ENCODE measurements at regions not wholly inside any gene's neighbourhood (a gene's known extent, or its start where the extent isn't known, plus 50 kb on each side); places are given as distances from the start of the nearest gene placed in this dataset.

DNA sequence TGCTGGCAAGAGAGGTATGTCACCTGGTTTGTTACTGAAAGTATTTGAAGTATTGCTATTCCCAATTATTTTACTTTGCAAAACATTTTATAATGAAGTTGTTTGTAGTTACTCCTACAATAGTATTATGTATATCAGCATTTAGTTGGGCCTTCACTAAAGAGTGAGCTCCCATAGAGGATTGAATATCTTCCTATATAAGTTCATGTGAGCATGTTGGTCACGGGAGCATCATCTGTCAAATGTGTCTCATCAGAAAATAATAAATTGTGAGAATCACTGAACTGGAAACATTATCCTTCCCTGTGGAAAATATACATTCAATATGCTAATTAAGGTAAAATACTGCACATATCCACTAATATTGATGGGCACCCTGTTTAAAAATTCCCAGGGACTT lies 360.1 kb upstream of the ADGRL3 start:
- no peak for TF ChIP-seq TAF1 (IDR thresholded peaks at IDR 0.05; ENCODE audit: borderline replicate concordance, insufficient read depth, low read length)
- no peak for TF ChIP-seq POLR2AphosphoS5 (IDR thresholded peaks at IDR 0.05; ENCODE audit: low read depth, low read length)
- TF ChIP-seq, protein P1, sequence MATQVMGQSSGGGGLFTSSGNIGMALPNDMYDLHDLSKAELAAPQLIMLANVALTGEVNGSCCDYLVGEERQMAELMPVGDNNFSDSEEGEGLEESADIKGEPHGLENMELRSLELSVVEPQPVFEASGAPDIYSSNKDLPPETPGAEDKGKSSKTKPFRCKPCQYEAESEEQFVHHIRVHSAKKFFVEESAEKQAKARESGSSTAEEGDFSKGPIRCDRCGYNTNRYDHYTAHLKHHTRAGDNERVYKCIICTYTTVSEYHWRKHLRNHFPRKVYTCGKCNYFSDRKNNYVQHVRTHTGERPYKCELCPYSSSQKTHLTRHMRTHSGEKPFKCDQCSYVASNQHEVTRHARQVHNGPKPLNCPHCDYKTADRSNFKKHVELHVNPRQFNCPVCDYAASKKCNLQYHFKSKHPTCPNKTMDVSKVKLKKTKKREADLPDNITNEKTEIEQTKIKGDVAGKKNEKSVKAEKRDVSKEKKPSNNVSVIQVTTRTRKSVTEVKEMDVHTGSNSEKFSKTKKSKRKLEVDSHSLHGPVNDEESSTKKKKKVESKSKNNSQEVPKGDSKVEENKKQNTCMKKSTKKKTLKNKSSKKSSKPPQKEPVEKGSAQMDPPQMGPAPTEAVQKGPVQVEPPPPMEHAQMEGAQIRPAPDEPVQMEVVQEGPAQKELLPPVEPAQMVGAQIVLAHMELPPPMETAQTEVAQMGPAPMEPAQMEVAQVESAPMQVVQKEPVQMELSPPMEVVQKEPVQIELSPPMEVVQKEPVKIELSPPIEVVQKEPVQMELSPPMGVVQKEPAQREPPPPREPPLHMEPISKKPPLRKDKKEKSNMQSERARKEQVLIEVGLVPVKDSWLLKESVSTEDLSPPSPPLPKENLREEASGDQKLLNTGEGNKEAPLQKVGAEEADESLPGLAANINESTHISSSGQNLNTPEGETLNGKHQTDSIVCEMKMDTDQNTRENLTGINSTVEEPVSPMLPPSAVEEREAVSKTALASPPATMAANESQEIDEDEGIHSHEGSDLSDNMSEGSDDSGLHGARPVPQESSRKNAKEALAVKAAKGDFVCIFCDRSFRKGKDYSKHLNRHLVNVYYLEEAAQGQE (IDR thresholded peaks at IDR 0.05; ENCODE audit: insufficient read depth in 1 of 2, low read depth in 2 of 2, low read length in 2 of 2), result no peak
- TF ChIP-seq FOXP2 (optimal IDR thresholded peaks at IDR 0.05; ENCODE audit: borderline replicate concordance, extremely low read depth, extremely low read length, insufficient read depth), result no peak
- TF ChIP-seq SIN3A (IDR thresholded peaks at IDR 0.05; ENCODE audit: borderline replicate concordance, insufficient read depth, low read length), result no peak

Data from PFSK-1 (cell line).